ENCODE measurements at regions not wholly inside any gene's neighbourhood (a gene's known extent, or its start where the extent isn't known, plus 50 kb on each side); places are given as distances from the start of the nearest gene placed in this dataset.

DNA sequence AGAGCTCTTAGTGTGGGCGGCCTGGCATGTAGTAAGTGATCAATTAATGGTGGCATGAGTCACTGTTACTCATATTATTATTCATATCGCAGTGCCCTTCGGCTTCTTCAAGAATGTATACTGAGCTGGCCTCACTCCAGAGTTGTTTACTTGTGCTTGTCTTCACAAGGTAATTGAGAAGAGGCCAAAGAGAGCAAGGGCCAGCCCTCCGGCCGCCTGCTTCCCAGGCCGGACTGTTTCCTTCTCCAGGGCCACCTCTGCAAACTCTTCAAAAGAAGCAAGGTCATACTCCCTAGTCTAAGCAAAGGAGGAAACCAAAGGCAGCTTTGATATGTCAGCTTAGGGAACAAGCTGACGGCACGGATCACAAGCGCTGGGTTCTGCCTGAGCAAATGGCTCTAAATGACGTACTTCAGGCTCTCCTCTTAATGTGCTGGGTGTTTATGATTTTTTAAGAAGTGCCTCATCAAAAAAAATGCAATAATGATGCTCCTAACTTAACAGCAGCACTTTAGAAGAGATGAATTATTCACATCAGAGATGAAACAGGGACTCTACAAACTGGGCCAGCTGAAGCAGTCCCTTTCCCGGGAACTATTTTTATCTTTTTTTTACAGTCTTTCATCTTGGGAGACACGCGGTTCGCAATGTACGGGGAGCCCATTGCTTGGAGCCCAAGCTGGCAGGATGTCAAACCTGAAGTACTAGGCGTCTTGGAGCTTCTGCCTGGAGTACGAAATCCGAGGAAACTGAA, 65.6 kb upstream of the DLK1 start:
- H3K27me3 ChIP-seq (ENCODE audit: insufficient read depth, low read length), result no peaks in the 10 kb centered on the region
- H3K56ac ChIP-seq (ENCODE audit: insufficient read length, low read depth, low read length), result no peak overlapping the region
- H3K9ac ChIP-seq (ENCODE audit: extremely low read depth, insufficient read length, low read length), result no peak overlapping the region
- H3K79me2 ChIP-seq (ENCODE audit: insufficient read depth, low read length), result no peaks in the 10 kb centered on the region
- no peak overlapping the region for H2AFZ ChIP-seq (ENCODE audit: low read length)
- TF ChIP-seq, protein P1, sequence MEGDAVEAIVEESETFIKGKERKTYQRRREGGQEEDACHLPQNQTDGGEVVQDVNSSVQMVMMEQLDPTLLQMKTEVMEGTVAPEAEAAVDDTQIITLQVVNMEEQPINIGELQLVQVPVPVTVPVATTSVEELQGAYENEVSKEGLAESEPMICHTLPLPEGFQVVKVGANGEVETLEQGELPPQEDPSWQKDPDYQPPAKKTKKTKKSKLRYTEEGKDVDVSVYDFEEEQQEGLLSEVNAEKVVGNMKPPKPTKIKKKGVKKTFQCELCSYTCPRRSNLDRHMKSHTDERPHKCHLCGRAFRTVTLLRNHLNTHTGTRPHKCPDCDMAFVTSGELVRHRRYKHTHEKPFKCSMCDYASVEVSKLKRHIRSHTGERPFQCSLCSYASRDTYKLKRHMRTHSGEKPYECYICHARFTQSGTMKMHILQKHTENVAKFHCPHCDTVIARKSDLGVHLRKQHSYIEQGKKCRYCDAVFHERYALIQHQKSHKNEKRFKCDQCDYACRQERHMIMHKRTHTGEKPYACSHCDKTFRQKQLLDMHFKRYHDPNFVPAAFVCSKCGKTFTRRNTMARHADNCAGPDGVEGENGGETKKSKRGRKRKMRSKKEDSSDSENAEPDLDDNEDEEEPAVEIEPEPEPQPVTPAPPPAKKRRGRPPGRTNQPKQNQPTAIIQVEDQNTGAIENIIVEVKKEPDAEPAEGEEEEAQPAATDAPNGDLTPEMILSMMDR (conservative IDR thresholded peaks at IDR 0.05), result no peak
- no peak overlapping the region for H3K4ac ChIP-seq (ENCODE audit: low read depth, low read length)
- no peak overlapping the region for H2BK120ac ChIP-seq (ENCODE audit: low read depth, low read length, poor library complexity, severe bottlenecking)
- peaks cover 11% of the 10 kb centered on the region for H3K27me3 Mint-ChIP-seq (ENCODE audit: low read depth)
- no peak overlapping the region for H4K91ac ChIP-seq (ENCODE audit: insufficient read length, low read depth, low read length)
- H4K5ac ChIP-seq (ENCODE audit: insufficient read length, low read depth, low read length), result no peak overlapping the region
- H2BK5ac ChIP-seq (ENCODE audit: insufficient read length, low read length), result no peak overlapping the region
- H3K14ac ChIP-seq (ENCODE audit: insufficient read depth, low read length), result no peak overlapping the region
- peaks cover 19 to 31% of the 10 kb centered on the region in 2 experiments for H3K4me1 Mint-ChIP-seq
- no peaks in the 10 kb centered on the region for H3K4me1 ChIP-seq (ENCODE audit: insufficient read depth, low read length)
- H3K9me3 Mint-ChIP-seq, result no peaks in the 10 kb centered on the region; a peak in 1 of 5 replicates
- no peaks in the 10 kb centered on the region for H3K79me1 ChIP-seq (ENCODE audit: insufficient read depth, low read depth, low read length, poor library complexity, severe bottlenecking)
- H3T11ph ChIP-seq (ENCODE audit: low read length), result no peak overlapping the region
- H3K27ac Mint-ChIP-seq, result no peak overlapping the region
- no peak overlapping the region for H4K8ac ChIP-seq (replicated peaks; ENCODE audit: insufficient read length, low read depth, low read length)
- no peak overlapping the region for H2BK20ac ChIP-seq (ENCODE audit: low read depth, low read length, poor library complexity, severe bottlenecking)
- H4K20me1 ChIP-seq (ENCODE audit: control insufficient read depth, insufficient read depth, insufficient read length), result no peaks in the 10 kb centered on the region
- H3K36me3 Mint-ChIP-seq (ENCODE audit: insufficient read depth in 1 of 3, low read depth in 3 of 3), result no peaks in the 10 kb centered on the region
- no peaks in the 10 kb centered on the region for H3K23me2 ChIP-seq (ENCODE audit: insufficient read length, low read depth, low read length, poor library complexity, severe bottlenecking)
- H3K18ac ChIP-seq (ENCODE audit: insufficient read length, low read depth, low read length), result no peak overlapping the region
- no peak for DNase-seq
- H2BK15ac ChIP-seq (ENCODE audit: low read depth, low read length), result no peak overlapping the region
- H3K4me2 ChIP-seq (ENCODE audit: insufficient read depth, insufficient read length, low read length), result no peak overlapping the region
- no peak overlapping the region for H3K27ac ChIP-seq (ENCODE audit: insufficient read length, low read depth, low read length)
- H3K4me3 Mint-ChIP-seq, result no peak overlapping the region
- no CpG with 5 or more reads among the region's 18 CpGs for WGBS (ENCODE audit: extremely low coverage, insufficient read length, low lambda C conversion rate)
- no peak overlapping the region for H3K23ac ChIP-seq (ENCODE audit: insufficient read length, low read depth, low read length)
- H2BK12ac ChIP-seq (ENCODE audit: insufficient read length, low read depth, low read length), result no peak overlapping the region
- H3K9me3 ChIP-seq (ENCODE audit: control insufficient read depth, low read depth, low read length), result no peaks in the 10 kb centered on the region
- no peak overlapping the region for H2AK5ac ChIP-seq (ENCODE audit: insufficient read length, low read length)

Measured in H9 (cell line).